ENCODE measurements at regions not wholly inside any gene's neighbourhood (a gene's known extent, or its start where the extent isn't known, plus 50 kb on each side); places are given as distances from the start of the nearest gene placed in this dataset.

- Histone ChIP-seq H2BK20ac (ENCODE audit: low read depth, low read length, poor library complexity, severe bottlenecking) (no peak overlapping the region), H3K23ac (ENCODE audit: insufficient read length, low read depth, low read length) (no peak overlapping the region), H4K91ac (ENCODE audit: insufficient read length, low read depth, low read length) (no peak overlapping the region), H3K4me2 (ENCODE audit: insufficient read depth, insufficient read length, low read length) (no peak overlapping the region), H2AFZ (ENCODE audit: low read length) (no peak overlapping the region), H3K23me2 (ENCODE audit: insufficient read length, low read depth, low read length, poor library complexity, severe bottlenecking) (no peaks in the 10 kb centered on the region), H4K8ac (replicated peaks; ENCODE audit: insufficient read length, low read depth, low read length) (no peak overlapping the region), H2BK5ac (ENCODE audit: insufficient read length, low read length) (no peak overlapping the region), H4K5ac (ENCODE audit: insufficient read length, low read depth, low read length) (no peak overlapping the region), H3K14ac (ENCODE audit: insufficient read depth, low read length) (no peak overlapping the region), H3K27me3 (ENCODE audit: insufficient read depth, low read length) (no peaks in the 10 kb centered on the region), H3K79me2 (ENCODE audit: insufficient read depth, low read length) (no peaks in the 10 kb centered on the region), H3K27ac (ENCODE audit: insufficient read length, low read depth, low read length) (no peak overlapping the region), H2BK12ac (ENCODE audit: insufficient read length, low read depth, low read length) (no peak overlapping the region), H2BK120ac (ENCODE audit: low read depth, low read length, poor library complexity, severe bottlenecking) (no peak overlapping the region), H2AK5ac (ENCODE audit: insufficient read length, low read length) (no peak overlapping the region), H3K18ac (ENCODE audit: insufficient read length, low read depth, low read length) (no peak overlapping the region), H3K9me3 (ENCODE audit: control insufficient read depth, low read depth, low read length) (no peaks in the 10 kb centered on the region), H2BK15ac (ENCODE audit: low read depth, low read length) (no peak overlapping the region), H3K4me1 (ENCODE audit: insufficient read depth, low read length) (no peaks in the 10 kb centered on the region), H3T11ph (ENCODE audit: low read length) (no peak overlapping the region), H3K4ac (ENCODE audit: low read depth, low read length) (no peak overlapping the region), H3K79me1 (ENCODE audit: insufficient read depth, low read depth, low read length, poor library complexity, severe bottlenecking) (no peaks in the 10 kb centered on the region), H3K56ac (ENCODE audit: insufficient read length, low read depth, low read length) (no peak overlapping the region), H3K9ac (ENCODE audit: extremely low read depth, insufficient read length, low read length) (no peak overlapping the region), H4K20me1 (ENCODE audit: control insufficient read depth, insufficient read depth, insufficient read length) (no peaks in the 10 kb centered on the region)
- TF ChIP-seq, protein P1, sequence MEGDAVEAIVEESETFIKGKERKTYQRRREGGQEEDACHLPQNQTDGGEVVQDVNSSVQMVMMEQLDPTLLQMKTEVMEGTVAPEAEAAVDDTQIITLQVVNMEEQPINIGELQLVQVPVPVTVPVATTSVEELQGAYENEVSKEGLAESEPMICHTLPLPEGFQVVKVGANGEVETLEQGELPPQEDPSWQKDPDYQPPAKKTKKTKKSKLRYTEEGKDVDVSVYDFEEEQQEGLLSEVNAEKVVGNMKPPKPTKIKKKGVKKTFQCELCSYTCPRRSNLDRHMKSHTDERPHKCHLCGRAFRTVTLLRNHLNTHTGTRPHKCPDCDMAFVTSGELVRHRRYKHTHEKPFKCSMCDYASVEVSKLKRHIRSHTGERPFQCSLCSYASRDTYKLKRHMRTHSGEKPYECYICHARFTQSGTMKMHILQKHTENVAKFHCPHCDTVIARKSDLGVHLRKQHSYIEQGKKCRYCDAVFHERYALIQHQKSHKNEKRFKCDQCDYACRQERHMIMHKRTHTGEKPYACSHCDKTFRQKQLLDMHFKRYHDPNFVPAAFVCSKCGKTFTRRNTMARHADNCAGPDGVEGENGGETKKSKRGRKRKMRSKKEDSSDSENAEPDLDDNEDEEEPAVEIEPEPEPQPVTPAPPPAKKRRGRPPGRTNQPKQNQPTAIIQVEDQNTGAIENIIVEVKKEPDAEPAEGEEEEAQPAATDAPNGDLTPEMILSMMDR (conservative IDR thresholded peaks at IDR 0.05): no peak
- peaks cover 7% of the 10 kb centered on the region for H3K27me3 Mint-ChIP-seq (ENCODE audit: low read depth)
- H3K36me3 Mint-ChIP-seq (ENCODE audit: insufficient read depth in 1 of 3, low read depth in 3 of 3): no peaks in the 10 kb centered on the region
- no peak overlapping the region for H3K27ac Mint-ChIP-seq
- H3K9me3 Mint-ChIP-seq: no peaks in the 10 kb centered on the region; a peak in 1 of 5 replicates
- no peak for DNase-seq
- peak overlapping the region in 1 of 2 experiments; percentile 16; a peak in 1 of 5 replicates for H3K4me3 Mint-ChIP-seq
- no peaks in the 10 kb centered on the region for H3K4me1 Mint-ChIP-seq
- no CpG with 5 or more reads among the region's 3 CpGs for WGBS (ENCODE audit: extremely low coverage, insufficient read length, low lambda C conversion rate)
Observed at GRCh38 chr10:29802171-29802570, 167.4 kb upstream of the SVIL start.
